ENCODE measurements at regions not wholly inside any gene's neighbourhood (a gene's known extent, or its start where the extent isn't known, plus 50 kb on each side); places are given as distances from the start of the nearest gene placed in this dataset.

DNA sequence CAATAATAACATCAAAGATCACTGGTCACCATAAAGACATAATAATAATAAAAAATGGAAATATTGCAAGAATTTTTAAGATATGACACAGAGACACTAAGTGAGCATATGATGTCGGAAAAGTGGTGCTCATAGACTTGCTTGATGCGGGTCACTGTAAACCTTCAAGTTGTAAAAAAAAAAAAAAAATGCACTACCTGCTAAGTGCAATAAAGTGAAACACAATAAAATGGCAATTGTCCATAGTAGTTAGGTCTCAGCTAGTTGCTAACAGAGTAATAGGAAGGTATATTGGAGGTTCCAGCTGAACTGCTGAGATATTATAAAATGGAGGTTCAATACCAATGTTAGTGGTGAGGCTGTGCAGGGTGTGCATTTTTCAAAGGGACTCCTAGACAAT, 146.6 kb upstream of the MRPS22 start:
- Histone ChIP-seq H3K27me3 (no peaks in the 10 kb centered on the region), H3K27ac (no peak overlapping the region), H3K36me3 (no peaks in the 10 kb centered on the region), H3K4me1 (peaks cover 0 to 18% (median 3%) of the 10 kb centered on the region in 4 donors), H3K9me3 (no peaks in the 10 kb centered on the region), H3K4me3 (no peak overlapping the region)
- no peak for DNase-seq
- WGBS, 2 donors (ENCODE audit: low coverage in 1 of 2): 53 to 62% methylated on average over 2 of the region's 2 CpGs
- intact Hi-C loops (cut with DNase I; ENCODE audit: low total_unique reads) (no loop called here), in situ Hi-C loops (cut with MboI; ENCODE audit: low pct_ligation_motif_present in 1 of 4, low pct_unique_long_range_greater_than_20kb in 1 of 4, low sequenced_read_pairs in 3 of 4) (no loop called here)
- no peak for TF ChIP-seq EP300 (IDR thresholded peaks at IDR 0.05; ENCODE audit: low read depth)
- TF ChIP-seq, protein P1, sequence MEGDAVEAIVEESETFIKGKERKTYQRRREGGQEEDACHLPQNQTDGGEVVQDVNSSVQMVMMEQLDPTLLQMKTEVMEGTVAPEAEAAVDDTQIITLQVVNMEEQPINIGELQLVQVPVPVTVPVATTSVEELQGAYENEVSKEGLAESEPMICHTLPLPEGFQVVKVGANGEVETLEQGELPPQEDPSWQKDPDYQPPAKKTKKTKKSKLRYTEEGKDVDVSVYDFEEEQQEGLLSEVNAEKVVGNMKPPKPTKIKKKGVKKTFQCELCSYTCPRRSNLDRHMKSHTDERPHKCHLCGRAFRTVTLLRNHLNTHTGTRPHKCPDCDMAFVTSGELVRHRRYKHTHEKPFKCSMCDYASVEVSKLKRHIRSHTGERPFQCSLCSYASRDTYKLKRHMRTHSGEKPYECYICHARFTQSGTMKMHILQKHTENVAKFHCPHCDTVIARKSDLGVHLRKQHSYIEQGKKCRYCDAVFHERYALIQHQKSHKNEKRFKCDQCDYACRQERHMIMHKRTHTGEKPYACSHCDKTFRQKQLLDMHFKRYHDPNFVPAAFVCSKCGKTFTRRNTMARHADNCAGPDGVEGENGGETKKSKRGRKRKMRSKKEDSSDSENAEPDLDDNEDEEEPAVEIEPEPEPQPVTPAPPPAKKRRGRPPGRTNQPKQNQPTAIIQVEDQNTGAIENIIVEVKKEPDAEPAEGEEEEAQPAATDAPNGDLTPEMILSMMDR (IDR thresholded peaks at IDR 0.05): no peak
- TF ChIP-seq POLR2A (IDR thresholded peaks at IDR 0.05): no peak
- no peak for TF ChIP-seq POLR2AphosphoS5 (IDR thresholded peaks at IDR 0.05)

- H3K4me1 ChIP-seq: peaks cover 0 to 18% (median 3%) of the 10 kb centered on the region in 4 donors
- no peaks in the 10 kb centered on the region for H3K9me3 ChIP-seq
- DNase-seq: no peak
- no peak overlapping the region for H3K27ac ChIP-seq
- 81% methylated on average over 2 of the region's 2 CpGs; no CpG with 5 or more reads in 1 of the 2 donors for WGBS, 2 donors (ENCODE audit: low coverage in 1 of 2)
- intact Hi-C loops (cut with DNase I; ENCODE audit: low total_unique reads) (no loop called here), in situ Hi-C loops (cut with MboI; ENCODE audit: low pct_ligation_motif_present in 1 of 4, low pct_unique_long_range_greater_than_20kb in 1 of 4, low sequenced_read_pairs in 3 of 4) (no loop called here)
- TF ChIP-seq, protein P1 (IDR thresholded peaks at IDR 0.05): no peak
- no peak for TF ChIP-seq POLR2AphosphoS5 (IDR thresholded peaks at IDR 0.05)
- TF ChIP-seq EP300 (IDR thresholded peaks at IDR 0.05; ENCODE audit: low read depth): no peak
- TF ChIP-seq POLR2A (IDR thresholded peaks at IDR 0.05): no peak
- no peaks in the 10 kb centered on the region for H3K27me3 ChIP-seq
- no peaks in the 10 kb centered on the region for H3K36me3 ChIP-seq
- H3K4me3 ChIP-seq: no peak overlapping the region
Measured at GRCh38 chr3:139198186-139198585, 145.6 kb upstream of the MRPS22 start.

GRCh38 chr3:139198929-139199328, 144.9 kb upstream of the MRPS22 start:
- WGBS, 2 donors (ENCODE audit: low coverage in 1 of 2): 70 to 79% methylated on average over 2 of the region's 2 CpGs

GRCh38 chr3:139199421-139200010, 144.3 kb upstream of the MRPS22 start:
- H3K4me3 ChIP-seq: no peak overlapping the region

More at GRCh38 chr3:139198929-139199328, 144.9 kb upstream of the MRPS22 start:
- in situ Hi-C loops (cut with MboI; ENCODE audit: low pct_ligation_motif_present in 1 of 4, low pct_unique_long_range_greater_than_20kb in 1 of 4, low sequenced_read_pairs in 3 of 4) (no loop called here), intact Hi-C loops (cut with DNase I; ENCODE audit: low total_unique reads) (no loop called here)
- DNase-seq: no peak
- Histone ChIP-seq H3K4me1 (peaks cover 0 to 18% (median 3%) of the 10 kb centered on the region in 4 donors), H3K4me3 (no peak overlapping the region), H3K9me3 (no peaks in the 10 kb centered on the region), H3K27ac (no peak overlapping the region), H3K36me3 (no peaks in the 10 kb centered on the region), H3K27me3 (no peaks in the 10 kb centered on the region)
- TF ChIP-seq POLR2A (IDR thresholded peaks at IDR 0.05) (no peak), EP300 (IDR thresholded peaks at IDR 0.05; ENCODE audit: low read depth) (no peak), POLR2AphosphoS5 (IDR thresholded peaks at IDR 0.05) (no peak)
- TF ChIP-seq, protein P1 (IDR thresholded peaks at IDR 0.05): no peak

More at GRCh38 chr3:139199421-139200010, 144.3 kb upstream of the MRPS22 start:
- TF ChIP-seq EP300 (IDR thresholded peaks at IDR 0.05; ENCODE audit: low read depth) (no peak), POLR2AphosphoS5 (IDR thresholded peaks at IDR 0.05) (no peak), POLR2A (IDR thresholded peaks at IDR 0.05) (no peak)
- TF ChIP-seq, protein P1 (IDR thresholded peaks at IDR 0.05): no peak
- 20 to 41% methylated on average over 1 to 3 of the region's 3 CpGs for WGBS, 2 donors (ENCODE audit: low coverage in 1 of 2)
- peaks cover 0 to 18% (median 3%) of the 10 kb centered on the region in 4 donors for H3K4me1 ChIP-seq
- no peaks in the 10 kb centered on the region for H3K9me3 ChIP-seq
- no peaks in the 10 kb centered on the region for H3K27me3 ChIP-seq
- no peak for DNase-seq
- in situ Hi-C loops (cut with MboI; ENCODE audit: low pct_ligation_motif_present in 1 of 4, low pct_unique_long_range_greater_than_20kb in 1 of 4, low sequenced_read_pairs in 3 of 4): no loop called here
- H3K27ac ChIP-seq: no peak overlapping the region
- no peaks in the 10 kb centered on the region for H3K36me3 ChIP-seq
- intact Hi-C loops (cut with DNase I; ENCODE audit: low total_unique reads): no loop called here
